ENCODE measurements at regions not wholly inside any gene's neighbourhood (a gene's known extent, or its start where the extent isn't known, plus 50 kb on each side); places are given as distances from the start of the nearest gene placed in this dataset.

GRCh38 chr7:41826641-41827040, 123.8 kb upstream of the INHBA start:
- TF ChIP-seq, protein P1, sequence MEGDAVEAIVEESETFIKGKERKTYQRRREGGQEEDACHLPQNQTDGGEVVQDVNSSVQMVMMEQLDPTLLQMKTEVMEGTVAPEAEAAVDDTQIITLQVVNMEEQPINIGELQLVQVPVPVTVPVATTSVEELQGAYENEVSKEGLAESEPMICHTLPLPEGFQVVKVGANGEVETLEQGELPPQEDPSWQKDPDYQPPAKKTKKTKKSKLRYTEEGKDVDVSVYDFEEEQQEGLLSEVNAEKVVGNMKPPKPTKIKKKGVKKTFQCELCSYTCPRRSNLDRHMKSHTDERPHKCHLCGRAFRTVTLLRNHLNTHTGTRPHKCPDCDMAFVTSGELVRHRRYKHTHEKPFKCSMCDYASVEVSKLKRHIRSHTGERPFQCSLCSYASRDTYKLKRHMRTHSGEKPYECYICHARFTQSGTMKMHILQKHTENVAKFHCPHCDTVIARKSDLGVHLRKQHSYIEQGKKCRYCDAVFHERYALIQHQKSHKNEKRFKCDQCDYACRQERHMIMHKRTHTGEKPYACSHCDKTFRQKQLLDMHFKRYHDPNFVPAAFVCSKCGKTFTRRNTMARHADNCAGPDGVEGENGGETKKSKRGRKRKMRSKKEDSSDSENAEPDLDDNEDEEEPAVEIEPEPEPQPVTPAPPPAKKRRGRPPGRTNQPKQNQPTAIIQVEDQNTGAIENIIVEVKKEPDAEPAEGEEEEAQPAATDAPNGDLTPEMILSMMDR (conservative IDR thresholded peaks at IDR 0.05; ENCODE audit: low read depth, low read length) = no peak
- no peak for TF ChIP-seq EZH2phosphoT487 (IDR thresholded peaks at IDR 0.05; ENCODE audit: borderline replicate concordance, low read length)
